GM12878 (cell line): ENCODE measurements at regions not wholly inside any gene's neighbourhood (a gene's known extent, or its start where the extent isn't known, plus 50 kb on each side); places are given as distances from the start of the nearest gene placed in this dataset.

Experiments
- ATAC-seq: fragments of 200-7000 bp; cut with Tn5 transposase; 3 replicates; pipeline ENCODE4 v1.9.1; 2020; ENCODE audit warnings: mild to moderate bottlenecking, moderate library complexity
- BruUV-seq: library from RNA; stranded (reverse); fragments of 400-500 nt; replicated peaks from 2 replicates; lab custom pipeline; 2021; lab: Mats Ljungman, UMichigan
- CTCF ChIA-PET: fragments of 300-600 bp; sonication (Branson Sonifier 250); formaldehyde crosslinking; extraction: SDS; loops from one replicate; lab custom pipeline; 2021; ENCODE audit warnings: inconsistent platforms; lab: Yijun Ruan, JAX
- POLR2A ChIA-PET: fragments of 350-600 bp; formaldehyde crosslinking; extraction: SDS; loops from one replicate; lab custom pipeline; 2021; ENCODE audit warnings: inconsistent platforms; lab: Charles Lee
- RAD21 ChIA-PET: fragments of 300-600 bp; sonication (Branson Sonifier 250); formaldehyde crosslinking; loops from one replicate; lab custom pipeline; 2023; ENCODE audit warnings: antibody characterized with exemption; ENCODE audit not compliant: unreplicated experiment; lab: Charles Lee
- SMC1A ChIA-PET: fragments of 300-600 bp; sonication (Branson Sonifier 250); formaldehyde crosslinking; loops from one replicate; lab custom pipeline; 2023; ENCODE audit not compliant: unreplicated experiment, uncharacterized antibody; lab: Charles Lee
- DNase-seq: peaks from one replicate; pipeline ENCODE4 v3.0.0-alpha.2; 2011; ENCODE audit warnings: low read depth, low spot score
- FAIRE-seq: peaks from 3 replicates; lab custom pipeline; 2011; peaks lifted over from hg19 to GRCh38; lab: Jason Lieb, UNC
- H2AFZ ChIP-seq: 2 replicates; pipeline ENCODE4 v1.6.0; 2011; ENCODE audit warnings: low read depth, low read length, control low read depth; ENCODE audit not compliant: control insufficient read depth
- H3K27ac ChIP-seq: 2 replicates; pipeline ENCODE4 v1.5.1; 2011; ENCODE audit warnings: control low read depth; ENCODE audit not compliant: control insufficient read depth, insufficient read depth
- H3K27me3 ChIP-seq, 2 experiments: replicated peaks in 1 of 2; 2 replicates each; pipeline versions ENCODE4 v1.6.0 to v1.6.1; 2011; ENCODE audit warnings: low read length in 1 of 2; ENCODE audit not compliant: control insufficient read depth in 2 of 2, insufficient read depth in 2 of 2
- H3K36me3 ChIP-seq, 2 experiments: 2 replicates each; pipeline ENCODE4 v1.5.1; 2011; ENCODE audit warnings: low read length in 1 of 2; ENCODE audit not compliant: control insufficient read depth in 2 of 2, insufficient read depth in 2 of 2
- H3K4me1 ChIP-seq: 2 replicates; pipeline ENCODE4 v1.6.1; 2011; ENCODE audit warnings: mild to moderate bottlenecking, low read length, moderate library complexity, mixed read lengths; ENCODE audit not compliant: control insufficient read depth, insufficient read depth
- H3K4me2 ChIP-seq: 2 replicates; pipeline ENCODE4 v1.6.0; 2011; ENCODE audit warnings: control low read depth; ENCODE audit not compliant: control insufficient read depth, insufficient read depth
- H3K4me3 ChIP-seq: fragments of 200-600 bp; sonication (generic); 2 replicates; pipeline ENCODE4 v1.5.1; 2016
- H3K79me2 ChIP-seq: 2 replicates; pipeline ENCODE4 v1.6.0; 2011; ENCODE audit warnings: low read length; ENCODE audit not compliant: control insufficient read depth, insufficient read depth
- H3K9ac ChIP-seq: 2 replicates; pipeline ENCODE4 v1.8.0; 2011; ENCODE audit warnings: low read length, control low read depth, mixed read lengths; ENCODE audit not compliant: control insufficient read depth, insufficient read depth
- H3K9me3 ChIP-seq: replicated peaks from 3 replicates; pipeline ENCODE4 v1.5.1; 2011; ENCODE audit warnings: mild to moderate bottlenecking, low read length; ENCODE audit not compliant: control insufficient read depth, insufficient read depth
- H4K20me1 ChIP-seq: 2 replicates; pipeline ENCODE4 v1.6.0; 2011; ENCODE audit not compliant: control insufficient read depth, insufficient read depth
- BCL11A ChIP-seq: IDR thresholded peaks from 2 replicates; pipeline ENCODE4 v1.6.1; 2011; ENCODE audit warnings: low read depth, low read length
- BMI1 ChIP-seq: fragments of 450-650 bp; IDR thresholded peaks from 2 replicates; pipeline ENCODE4 v1.6.1; 2016; ENCODE audit warnings: mild to moderate bottlenecking, moderate library complexity, borderline replicate concordance
- CEBPB ChIP-seq, 2 experiments: fragments of 150-350 bp in 1 of 2; IDR thresholded peaks; 2 replicates each; pipeline ENCODE4 v1.6.1; 2012 to 2014; ENCODE audit warnings: low read depth in 2 of 2, low read length in 2 of 2, borderline replicate concordance in 1 of 2, inconsistent platforms in 1 of 2
- MEF2A ChIP-seq: IDR thresholded peaks from 2 replicates; pipeline ENCODE4 v1.6.1; 2011; ENCODE audit warnings: low read depth, mild to moderate bottlenecking, low read length, moderate library complexity; ENCODE audit not compliant: insufficient read depth
- RBBP5 ChIP-seq: fragments of 200-600 bp; sonication (generic); conservative IDR thresholded peaks from 2 replicates; pipeline ENCODE4 v1.6.1; 2016
- SIN3A ChIP-seq: IDR thresholded peaks from 2 replicates; pipeline ENCODE4 v1.6.1; 2012; ENCODE audit warnings: low read depth, low read length, improper control_type of control experiment
- SREBF1 ChIP-seq: IDR thresholded peaks from 2 replicates; pipeline ENCODE4 v1.6.1; 2012; ENCODE audit warnings: mild to moderate bottlenecking, low read length
- STAT3 ChIP-seq: IDR thresholded peaks from 2 replicates; pipeline ENCODE4 v1.6.1; 2011; ENCODE audit warnings: low read depth, low read length, improper control_type of control experiment
- TCF7 ChIP-seq: IDR thresholded peaks from 2 replicates; pipeline ENCODE4 v1.6.1; 2014; ENCODE audit warnings: antibody characterized with exemption, borderline replicate concordance
- ZNF24 ChIP-seq: fragments of 450-650 bp; IDR thresholded peaks from 2 replicates; pipeline ENCODE4 v1.6.1; 2017; ENCODE audit warnings: antibody characterized with exemption, mild to moderate bottlenecking
- ZNF622 ChIP-seq: fragments of 450-650 bp; IDR thresholded peaks from 2 replicates; pipeline ENCODE4 v1.6.1; 2017; ENCODE audit warnings: mild to moderate bottlenecking, inconsistent platforms
- WGBS: methylation state at CpG from one replicate; pipeline ENCODE4 v1.1.6; 2016; ENCODE audit warnings: low lambda C conversion rate; ENCODE audit not compliant: insufficient replicate concordance, insufficient coverage; ENCODE audit errors: missing lambda C conversion rate; 5-methylcytosine and 5-hydroxymethylcytosine counted together
- in situ Hi-C: fragments of 300-500 bp; cut with MboI; formaldehyde crosslinking; loops from 9 replicates; pipeline ENCODE4 v1.14.3; 2018; ENCODE audit warnings: mixed read lengths
- intact Hi-C: fragments of 100-400 bp; cut with micrococcal nuclease; formaldehyde crosslinking; loops from one replicate; pipeline ENCODE4 v1.14.2; 2022; ENCODE audit not compliant: unreplicated experiment
- TF ChIP-seq, protein P1 (sequence below): fragments of 450-650 bp; IDR thresholded peaks from 2 replicates; pipeline ENCODE4 v1.6.1; 2017; ENCODE audit warnings: antibody characterized with exemption, mild to moderate bottlenecking, moderate library complexity
- TF ChIP-seq, protein P2 (sequence below): IDR thresholded peaks from 2 replicates; pipeline ENCODE4 v1.6.1; 2011; ENCODE audit warnings: low read depth, low read length, improper control_type of control experiment, borderline replicate concordance
- TF ChIP-seq, protein P3 (sequence below): fragments of 150-350 bp; IDR thresholded peaks from 2 replicates; pipeline ENCODE4 v1.6.1; 2014; ENCODE audit warnings: mild to moderate bottlenecking, low read depth, low read length
- TF ChIP-seq, protein P4 (sequence below): fragments of 450-650 bp; IDR thresholded peaks from 2 replicates; pipeline ENCODE4 v1.6.1; 2017; ENCODE audit warnings: low read depth, mild to moderate bottlenecking, moderate library complexity

DNA sequence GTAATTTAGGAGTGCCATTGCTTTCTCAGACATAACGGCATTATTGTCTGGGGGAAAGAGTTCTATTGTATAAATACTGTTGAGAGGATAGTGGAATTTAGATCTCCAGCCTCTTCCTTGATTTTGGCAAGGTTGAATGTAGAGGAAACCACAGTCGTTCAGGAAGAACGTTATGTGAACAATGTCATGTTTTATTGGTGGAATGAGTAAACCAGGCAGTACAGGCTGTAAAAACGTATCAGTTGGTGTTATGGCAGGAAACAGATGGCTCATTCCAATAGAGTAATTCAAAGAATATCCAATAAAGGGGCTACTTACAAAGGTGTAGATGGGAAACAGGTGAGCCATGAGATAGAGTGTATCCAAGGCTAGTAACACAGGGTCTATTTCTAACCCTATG, 123.6 kb upstream of the SLC35B3 start (continued):
- TF ChIP-seq TCF7, result no peak
- TF ChIP-seq ZNF24, result no peak
- TF ChIP-seq, protein P1, sequence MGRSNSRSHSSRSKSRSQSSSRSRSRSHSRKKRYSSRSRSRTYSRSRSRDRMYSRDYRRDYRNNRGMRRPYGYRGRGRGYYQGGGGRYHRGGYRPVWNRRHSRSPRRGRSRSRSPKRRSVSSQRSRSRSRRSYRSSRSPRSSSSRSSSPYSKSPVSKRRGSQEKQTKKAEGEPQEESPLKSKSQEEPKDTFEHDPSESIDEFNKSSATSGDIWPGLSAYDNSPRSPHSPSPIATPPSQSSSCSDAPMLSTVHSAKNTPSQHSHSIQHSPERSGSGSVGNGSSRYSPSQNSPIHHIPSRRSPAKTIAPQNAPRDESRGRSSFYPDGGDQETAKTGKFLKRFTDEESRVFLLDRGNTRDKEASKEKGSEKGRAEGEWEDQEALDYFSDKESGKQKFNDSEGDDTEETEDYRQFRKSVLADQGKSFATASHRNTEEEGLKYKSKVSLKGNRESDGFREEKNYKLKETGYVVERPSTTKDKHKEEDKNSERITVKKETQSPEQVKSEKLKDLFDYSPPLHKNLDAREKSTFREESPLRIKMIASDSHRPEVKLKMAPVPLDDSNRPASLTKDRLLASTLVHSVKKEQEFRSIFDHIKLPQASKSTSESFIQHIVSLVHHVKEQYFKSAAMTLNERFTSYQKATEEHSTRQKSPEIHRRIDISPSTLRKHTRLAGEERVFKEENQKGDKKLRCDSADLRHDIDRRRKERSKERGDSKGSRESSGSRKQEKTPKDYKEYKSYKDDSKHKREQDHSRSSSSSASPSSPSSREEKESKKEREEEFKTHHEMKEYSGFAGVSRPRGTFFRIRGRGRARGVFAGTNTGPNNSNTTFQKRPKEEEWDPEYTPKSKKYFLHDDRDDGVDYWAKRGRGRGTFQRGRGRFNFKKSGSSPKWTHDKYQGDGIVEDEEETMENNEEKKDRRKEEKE, result no peak
- TF ChIP-seq, all 136 proteins: peak for 0

DNA sequence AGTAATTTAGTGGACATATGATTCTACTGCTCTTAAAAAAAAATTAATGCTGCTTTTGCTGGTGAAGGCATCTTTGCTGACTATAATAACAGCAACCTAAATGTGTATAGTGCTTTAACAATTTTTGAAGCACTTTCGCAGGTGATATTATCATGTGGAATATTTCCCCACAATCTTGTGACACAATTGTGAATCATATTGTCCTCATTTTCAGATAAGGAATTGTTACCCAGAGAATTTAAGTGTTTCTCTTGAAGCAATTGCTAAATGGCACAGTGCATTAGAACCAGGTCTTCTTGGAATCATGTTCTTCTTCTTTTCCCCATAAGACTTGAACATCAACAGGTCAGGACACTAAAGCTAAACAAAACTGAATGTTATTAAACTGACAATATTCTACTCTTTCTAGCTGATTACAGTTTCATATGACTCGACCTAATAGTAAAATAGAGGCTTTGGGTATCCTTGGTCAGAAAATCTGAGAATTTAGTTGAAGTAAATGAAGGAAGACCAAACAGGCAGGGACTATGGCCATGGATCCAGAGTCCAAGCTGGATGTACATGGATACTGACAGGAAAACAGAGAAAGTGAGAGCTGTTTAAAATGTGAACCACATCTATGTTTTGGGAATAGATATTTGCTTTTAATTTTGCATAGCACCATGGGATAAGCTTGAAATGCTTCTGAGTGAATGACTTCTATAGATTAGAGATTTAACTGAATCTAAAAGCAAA, 121.8 kb upstream of the SLC35B3 start:
- H3K4me2 ChIP-seq, result no peak overlapping the region
- H3K79me2 ChIP-seq, result no peaks in the 10 kb centered on the region
- H3K27me3 ChIP-seq, result no peaks in the 10 kb centered on the region
- FAIRE-seq, result no peak
- intact Hi-C loops, result no loop called here
- H3K9me3 ChIP-seq, result no peaks in the 10 kb centered on the region
- in situ Hi-C loops, result no loop called here
- no peaks in the 10 kb centered on the region for H3K4me1 ChIP-seq
- ChIA-PET POLR2A (no interaction called here), SMC1A (interaction anchor here (0.9 kb wide), 1 partner anchor 13 kb away, joined by 3 read pairs; no protein-coding TSS in a partner anchor), RAD21 (no interaction called here), CTCF (no interaction called here)
- DNase-seq, result no peak
- no peaks in the 10 kb centered on the region for H4K20me1 ChIP-seq
- ATAC-seq, result no peak
- no peaks in the 10 kb centered on the region for H3K36me3 ChIP-seq
- H3K27ac ChIP-seq, result no peak overlapping the region
- BruUV-seq, result no TSS peak
- WGBS, result 11% methylated on average over 2 of the region's 2 CpGs
- no peak overlapping the region for H3K4me3 ChIP-seq
- H2AFZ ChIP-seq, result no peak overlapping the region
- H3K9ac ChIP-seq, result no peak overlapping the region
- TF ChIP-seq MEF2A, result no peak
- TF ChIP-seq, protein P2, sequence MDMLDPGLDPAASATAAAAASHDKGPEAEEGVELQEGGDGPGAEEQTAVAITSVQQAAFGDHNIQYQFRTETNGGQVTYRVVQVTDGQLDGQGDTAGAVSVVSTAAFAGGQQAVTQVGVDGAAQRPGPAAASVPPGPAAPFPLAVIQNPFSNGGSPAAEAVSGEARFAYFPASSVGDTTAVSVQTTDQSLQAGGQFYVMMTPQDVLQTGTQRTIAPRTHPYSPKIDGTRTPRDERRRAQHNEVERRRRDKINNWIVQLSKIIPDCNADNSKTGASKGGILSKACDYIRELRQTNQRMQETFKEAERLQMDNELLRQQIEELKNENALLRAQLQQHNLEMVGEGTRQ, result no peak
- TF ChIP-seq, protein P3, sequence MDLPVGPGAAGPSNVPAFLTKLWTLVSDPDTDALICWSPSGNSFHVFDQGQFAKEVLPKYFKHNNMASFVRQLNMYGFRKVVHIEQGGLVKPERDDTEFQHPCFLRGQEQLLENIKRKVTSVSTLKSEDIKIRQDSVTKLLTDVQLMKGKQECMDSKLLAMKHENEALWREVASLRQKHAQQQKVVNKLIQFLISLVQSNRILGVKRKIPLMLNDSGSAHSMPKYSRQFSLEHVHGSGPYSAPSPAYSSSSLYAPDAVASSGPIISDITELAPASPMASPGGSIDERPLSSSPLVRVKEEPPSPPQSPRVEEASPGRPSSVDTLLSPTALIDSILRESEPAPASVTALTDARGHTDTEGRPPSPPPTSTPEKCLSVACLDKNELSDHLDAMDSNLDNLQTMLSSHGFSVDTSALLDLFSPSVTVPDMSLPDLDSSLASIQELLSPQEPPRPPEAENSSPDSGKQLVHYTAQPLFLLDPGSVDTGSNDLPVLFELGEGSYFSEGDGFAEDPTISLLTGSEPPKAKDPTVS, result no peak
- no peak for TF ChIP-seq STAT3
- no peak for TF ChIP-seq SREBF1
- TF ChIP-seq, protein P4, sequence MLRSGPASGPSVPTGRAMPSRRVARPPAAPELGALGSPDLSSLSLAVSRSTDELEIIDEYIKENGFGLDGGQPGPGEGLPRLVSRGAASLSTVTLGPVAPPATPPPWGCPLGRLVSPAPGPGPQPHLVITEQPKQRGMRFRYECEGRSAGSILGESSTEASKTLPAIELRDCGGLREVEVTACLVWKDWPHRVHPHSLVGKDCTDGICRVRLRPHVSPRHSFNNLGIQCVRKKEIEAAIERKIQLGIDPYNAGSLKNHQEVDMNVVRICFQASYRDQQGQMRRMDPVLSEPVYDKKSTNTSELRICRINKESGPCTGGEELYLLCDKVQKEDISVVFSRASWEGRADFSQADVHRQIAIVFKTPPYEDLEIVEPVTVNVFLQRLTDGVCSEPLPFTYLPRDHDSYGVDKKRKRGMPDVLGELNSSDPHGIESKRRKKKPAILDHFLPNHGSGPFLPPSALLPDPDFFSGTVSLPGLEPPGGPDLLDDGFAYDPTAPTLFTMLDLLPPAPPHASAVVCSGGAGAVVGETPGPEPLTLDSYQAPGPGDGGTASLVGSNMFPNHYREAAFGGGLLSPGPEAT, result no peak
- no peak for TF ChIP-seq ZNF622
- TF ChIP-seq SIN3A, result no peak
- no peak for TF ChIP-seq RBBP5
- no peak for TF ChIP-seq BCL11A
- no peak for TF ChIP-seq CEBPB (IDR thresholded peaks at IDR 0.05; ENCODE audit: borderline replicate concordance in 1 of 2, low read depth in 2 of 2, low read length in 2 of 2)
- no peak for TF ChIP-seq BMI1
